ENCODE measurements at regions not wholly inside any gene's neighbourhood (a gene's known extent, or its start where the extent isn't known, plus 50 kb on each side); places are given as distances from the start of the nearest gene placed in this dataset.

- no peak overlapping the region for H3K4me3 ChIP-seq (ENCODE audit: control insufficient read depth, low read depth, low read length)
- TF ChIP-seq CTCF (IDR thresholded peaks at IDR 0.05; ENCODE audit: control insufficient read depth, insufficient read depth, low read depth, low read length, missing control alignments), result no peak
- DNase-seq (ENCODE audit: low read depth), result no peak
Observed at GRCh38 chr20:60792941-60793340, 459.1 kb upstream of the CDH4 start.

- no peak for TF ChIP-seq CTCF (IDR thresholded peaks at IDR 0.05; ENCODE audit: control insufficient read depth, insufficient read depth, low read depth, low read length, missing control alignments)
- no peak overlapping the region for H3K4me3 ChIP-seq (ENCODE audit: control insufficient read depth, low read depth, low read length)
- no peak for DNase-seq (ENCODE audit: low read depth)
Observed at GRCh38 chr20:60794674-60795073, 457.4 kb upstream of the CDH4 start.

- no peak for TF ChIP-seq CTCF (IDR thresholded peaks at IDR 0.05; ENCODE audit: control insufficient read depth, insufficient read depth, low read depth, low read length, missing control alignments)
- no peak overlapping the region for H3K4me3 ChIP-seq (ENCODE audit: control insufficient read depth, low read depth, low read length)
- DNase-seq (ENCODE audit: low read depth), result no peak
Observed at GRCh38 chr20:60795651-60796050, 456.4 kb upstream of the CDH4 start.

- no peak for TF ChIP-seq CTCF (IDR thresholded peaks at IDR 0.05; ENCODE audit: control insufficient read depth, insufficient read depth, low read depth, low read length, missing control alignments)
Observed at GRCh38 chr20:60800185-60800584, 451.9 kb upstream of the CDH4 start.

GRCh38 chr20:60802676-60803075, 449.4 kb upstream of the CDH4 start:
- H3K4me3 ChIP-seq (ENCODE audit: control insufficient read depth, low read depth, low read length), result no peak overlapping the region
- no peak for TF ChIP-seq CTCF (IDR thresholded peaks at IDR 0.05; ENCODE audit: control insufficient read depth, insufficient read depth, low read depth, low read length, missing control alignments)
- DNase-seq (ENCODE audit: low read depth), result no peak

More at GRCh38 chr20:60800185-60800584, 451.9 kb upstream of the CDH4 start:
- no peak overlapping the region for H3K4me3 ChIP-seq (ENCODE audit: control insufficient read depth, low read depth, low read length)
- DNase-seq (ENCODE audit: low read depth), result no peak

GRCh38 chr20:60803335-60804055, 448.6 kb upstream of the CDH4 start:
- no peak for TF ChIP-seq CTCF (IDR thresholded peaks at IDR 0.05; ENCODE audit: control insufficient read depth, insufficient read depth, low read depth, low read length, missing control alignments)
- H3K4me3 ChIP-seq (ENCODE audit: control insufficient read depth, low read depth, low read length), result no peak overlapping the region
- DNase-seq (ENCODE audit: low read depth), result no peak
